NCI-H146 treated with DMSO at 0.1 percent for 48 hours (cell line): ENCODE measurements at regions not wholly inside any gene's neighbourhood (a gene's known extent, or its start where the extent isn't known, plus 50 kb on each side); places are given as distances from the start of the nearest gene placed in this dataset.

Experiments
- DNase-seq: peaks from one replicate; lab custom pipeline; 2025; ENCODE audit not compliant: unreplicated experiment; lab: John Stamatoyannopoulos, UW

- DNase-seq, result no peak
Measured at GRCh38 chr1:201589186-201589585, 50.3 kb downstream of the NAV1 start.

- no peak for DNase-seq
Measured at GRCh38 chr1:201590474-201590873, 51.5 kb downstream of the NAV1 start.

- no peak for DNase-seq
Measured at GRCh38 chr1:201591348-201591747, 52.4 kb downstream of the NAV1 start.

GRCh38 chr1:201591981-201592380 is 53.1 kb downstream of the NAV1 start:
- DNase-seq, result peak; percentile 48

GRCh38 chr1:201593200-201593921 is 54.4 kb downstream of the NAV1 start:
- DNase-seq, result peak; percentile 49

- DNase-seq, result no peak
Measured at GRCh38 chr1:201594575-201595245, 55.8 kb downstream of the NAV1 start.

GRCh38 chr1:201595381-201595780 is 56.5 kb downstream of the NAV1 start:
- DNase-seq, result no peak

GRCh38 chr1:201596101-201596868 is 57.4 kb downstream of the NAV1 start:
- no peak for DNase-seq

- DNase-seq, result no peak
Measured at GRCh38 chr1:201597551-201598230, 58.8 kb downstream of the NAV1 start.

GRCh38 chr1:201598396-201598795 is 59.5 kb downstream of the NAV1 start:
- no peak for DNase-seq

GRCh38 chr1:201598973-201599372 is 60.0 kb downstream of the NAV1 start:
- DNase-seq, result no peak

- DNase-seq, result no peak
Measured at GRCh38 chr1:201599548-201599947, 60.6 kb downstream of the NAV1 start.

GRCh38 chr1:201602413-201603265 is 63.7 kb downstream of the NAV1 start:
- no peak for DNase-seq

GRCh38 chr1:201603613-201604232 is 64.8 kb downstream of the NAV1 start:
- no peak for DNase-seq

GRCh38 chr1:201605385-201606010 is 66.6 kb downstream of the NAV1 start:
- peak; percentile 68 for DNase-seq

- DNase-seq, result no peak
Measured at GRCh38 chr1:201606096-201606495, 67.2 kb downstream of the NAV1 start.

GRCh38 chr1:201606623-201607022 is 67.7 kb downstream of the NAV1 start:
- no peak for DNase-seq

GRCh38 chr1:201608635-201609395 is 69.9 kb downstream of the NAV1 start:
- DNase-seq, result no peak
